SK-N-MC (cell line): ENCODE measurements at regions not wholly inside any gene's neighbourhood (a gene's known extent, or its start where the extent isn't known, plus 50 kb on each side); places are given as distances from the start of the nearest gene placed in this dataset.

Source experiments
- EZH2 ChIP-seq: fragments of 200-600 bp; sonication (generic); IDR thresholded peaks from one replicate; pipeline ENCODE4 v1.6.1; 2017; ENCODE audit warnings: antibody characterized with exemption
- POLR2AphosphoS5 ChIP-seq: IDR thresholded peaks from 2 replicates; pipeline ENCODE4 v1.6.1; 2012; ENCODE audit warnings: mild to moderate bottlenecking, low read depth, low read length, borderline replicate concordance

DNA sequence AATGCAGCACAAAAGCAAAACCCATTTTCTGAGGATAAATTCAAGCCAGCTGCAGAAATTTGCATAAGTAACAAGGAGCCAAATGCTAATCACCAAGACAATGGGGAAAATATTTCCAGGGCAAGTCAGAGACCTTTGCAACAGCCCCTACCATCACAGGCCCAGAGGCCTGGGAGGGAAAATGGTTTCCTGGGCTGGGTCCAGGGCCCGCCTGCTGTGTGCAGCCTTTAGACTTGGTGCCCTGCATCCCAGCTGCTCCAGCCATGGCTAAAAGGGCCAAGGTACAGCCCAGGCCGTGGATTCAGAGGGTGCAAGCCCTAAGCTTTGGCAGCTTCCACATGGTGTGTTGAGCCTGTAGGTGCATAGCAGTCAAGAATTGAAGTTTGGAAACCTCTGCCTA lies 309.5 kb upstream of the SGCG start:
- TF ChIP-seq EZH2: no peak
- TF ChIP-seq POLR2AphosphoS5: no peak
